Fibroblast of gingiva (primary cell): ENCODE measurements at regions not wholly inside any gene's neighbourhood (a gene's known extent, or its start where the extent isn't known, plus 50 kb on each side); places are given as distances from the start of the nearest gene placed in this dataset.
"Not testable (repeated sequence)": the region's sequence is repeated elsewhere in the genome, so short reads cannot be mapped to it uniquely, and the experiment has no call there.

ENCODE experiments used
- DNase-seq: peaks from one replicate; pipeline ENCODE4 v3.0.0-alpha.2; 2011; ENCODE audit warnings: low read depth

DNA sequence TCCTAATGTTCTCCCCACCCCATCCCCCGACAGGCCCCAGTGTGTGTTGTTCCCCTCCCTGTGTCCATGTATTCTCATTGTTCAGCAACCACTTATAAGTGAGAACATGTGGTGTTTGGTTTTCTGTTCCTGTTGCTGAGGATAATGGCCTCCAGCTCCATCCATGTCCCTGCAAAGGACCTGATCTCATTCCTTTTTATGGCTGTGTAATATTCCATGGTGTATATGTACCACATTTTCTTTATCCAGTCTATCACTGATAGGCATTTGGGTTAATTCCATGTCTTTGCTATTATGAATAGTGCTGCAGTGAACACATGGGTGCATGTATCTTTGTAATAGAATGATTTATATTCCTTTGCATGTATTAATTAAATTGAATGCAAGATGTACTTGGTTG, 104.8 kb upstream of the WIPF3 start:
- not testable (repeated sequence) for DNase-seq

DNA sequence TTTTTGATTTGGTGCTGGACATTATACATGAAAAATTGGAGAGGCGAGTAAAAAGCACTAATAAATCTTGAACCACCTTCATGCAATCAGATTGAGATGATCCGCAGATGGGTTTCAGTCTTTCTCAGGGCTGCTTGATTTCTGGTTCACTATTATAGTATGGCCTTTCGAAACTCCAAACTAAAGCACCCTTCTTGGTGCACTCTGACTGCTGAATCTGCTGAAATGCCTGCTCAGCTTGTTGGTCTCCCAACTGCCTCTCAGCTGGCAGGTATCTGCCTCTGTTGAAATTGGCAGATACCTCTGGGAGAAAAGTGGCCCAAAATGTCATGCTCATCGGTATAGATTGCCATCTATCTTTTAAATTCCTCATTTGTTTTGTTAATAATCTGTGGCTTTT, 102.5 kb upstream of the WIPF3 start:
- DNase-seq, result not testable (repeated sequence)

DNA sequence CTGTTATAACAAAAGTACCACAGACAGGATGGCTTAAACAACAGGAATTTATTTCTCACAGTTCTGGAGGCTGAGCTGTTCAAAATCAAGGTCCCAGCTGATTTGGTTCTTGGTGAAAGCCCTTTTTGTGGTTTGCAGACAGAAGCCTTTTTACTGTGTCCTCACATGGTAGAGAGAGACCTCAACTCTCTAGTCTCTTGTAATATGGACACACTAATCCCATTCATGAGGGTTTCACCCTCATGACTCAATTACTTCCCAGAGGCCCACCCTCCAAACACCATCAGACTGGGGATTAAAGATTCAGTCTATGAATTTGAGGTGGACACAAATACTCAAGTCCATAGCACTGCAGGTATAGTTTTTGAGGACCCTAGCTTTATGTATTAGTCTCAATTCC, 97.3 kb upstream of the WIPF3 start:
- not testable (repeated sequence) for DNase-seq

DNA sequence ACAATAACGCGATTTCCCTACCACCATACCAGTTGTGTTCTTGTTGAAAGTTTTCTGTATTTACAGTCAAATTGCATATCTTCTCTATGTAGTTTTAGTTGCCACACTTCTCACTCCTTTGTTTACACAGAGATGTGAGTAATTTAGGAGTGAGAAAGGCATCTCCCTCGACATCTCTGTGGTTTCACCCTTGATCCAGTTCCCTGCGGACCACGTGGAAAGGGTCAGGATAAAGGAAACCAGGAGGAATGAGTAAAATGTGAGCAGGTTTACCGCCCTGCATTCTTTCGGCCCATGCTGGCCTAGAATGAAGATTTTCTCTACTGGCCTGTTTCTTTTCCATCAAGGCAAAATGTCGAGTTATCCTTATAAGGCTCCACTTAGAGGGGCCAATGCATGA, 83.2 kb upstream of the WIPF3 start:
- peak; percentile 81 for DNase-seq

DNA sequence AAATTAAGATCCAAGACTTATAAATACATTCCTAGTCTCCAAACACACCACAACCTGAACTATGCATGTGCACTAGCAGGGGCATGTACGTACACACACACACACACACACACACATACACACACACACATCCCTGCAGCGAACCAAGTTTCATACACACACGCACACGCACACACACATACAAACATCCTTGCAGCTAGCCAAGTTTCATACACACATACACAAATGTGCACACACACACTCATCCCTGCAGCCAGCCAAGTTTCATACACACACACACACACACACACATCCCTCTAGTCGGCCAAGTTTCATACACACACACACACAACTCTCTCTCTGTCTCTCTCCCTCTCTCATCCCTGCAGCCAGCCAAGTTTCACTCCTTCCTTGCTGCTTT, 82.7 kb upstream of the WIPF3 start:
- DNase-seq, result peak; percentile 38

DNA sequence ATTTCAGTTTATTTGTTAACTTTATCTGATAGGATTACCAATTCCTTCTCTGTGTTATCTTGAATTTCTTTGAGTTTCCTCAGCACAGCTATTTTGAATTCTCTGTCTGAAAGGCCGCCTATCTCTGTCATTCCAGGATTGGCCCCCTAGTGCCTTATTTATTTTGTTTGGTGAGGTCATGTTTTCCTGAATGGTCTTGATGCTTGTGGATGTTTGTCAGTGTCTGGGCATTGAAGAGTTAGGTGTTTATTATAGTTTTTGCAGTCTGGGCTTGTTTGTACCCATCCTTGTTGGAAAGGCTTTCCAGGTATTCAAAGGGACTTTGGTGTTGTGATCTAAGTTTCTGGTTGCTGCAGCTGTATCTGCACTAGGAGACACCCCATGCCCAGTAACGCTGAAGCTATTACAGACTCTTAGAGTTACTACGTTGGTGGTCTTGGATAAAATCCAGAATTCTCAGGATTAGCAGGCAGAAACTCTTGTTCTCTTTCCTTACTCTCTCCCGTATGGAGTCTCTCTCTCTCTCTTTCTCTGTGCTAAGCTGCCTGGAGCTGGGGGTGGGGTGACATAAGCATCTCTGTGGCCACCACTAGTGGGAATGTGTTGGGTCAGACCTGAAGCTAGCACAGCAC, 76.7 kb upstream of the WIPF3 start:
- DNase-seq, result not testable (repeated sequence)

DNA sequence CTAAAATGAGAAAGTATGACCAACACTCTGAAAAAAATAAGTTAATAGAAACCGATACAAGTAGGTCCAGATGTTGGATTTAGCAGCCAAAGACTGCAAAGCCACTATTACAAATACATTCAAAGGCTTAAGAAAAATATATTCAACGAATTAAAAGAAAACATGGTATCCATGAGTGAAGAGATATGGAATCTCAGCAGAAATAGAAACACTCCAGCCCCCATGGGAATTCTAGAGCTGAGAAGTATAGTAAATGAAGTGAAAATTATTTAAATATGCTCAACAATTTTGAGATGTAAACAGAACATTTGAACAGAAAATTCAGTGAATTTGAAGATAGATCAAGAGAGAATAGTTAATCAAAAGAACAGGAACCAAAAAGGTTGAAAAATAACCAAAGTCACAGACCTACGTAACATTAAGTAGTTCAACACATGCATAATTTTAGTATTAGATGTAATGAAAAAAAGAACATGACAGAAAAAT, 72.0 kb upstream of the WIPF3 start:
- no peak for DNase-seq

DNA sequence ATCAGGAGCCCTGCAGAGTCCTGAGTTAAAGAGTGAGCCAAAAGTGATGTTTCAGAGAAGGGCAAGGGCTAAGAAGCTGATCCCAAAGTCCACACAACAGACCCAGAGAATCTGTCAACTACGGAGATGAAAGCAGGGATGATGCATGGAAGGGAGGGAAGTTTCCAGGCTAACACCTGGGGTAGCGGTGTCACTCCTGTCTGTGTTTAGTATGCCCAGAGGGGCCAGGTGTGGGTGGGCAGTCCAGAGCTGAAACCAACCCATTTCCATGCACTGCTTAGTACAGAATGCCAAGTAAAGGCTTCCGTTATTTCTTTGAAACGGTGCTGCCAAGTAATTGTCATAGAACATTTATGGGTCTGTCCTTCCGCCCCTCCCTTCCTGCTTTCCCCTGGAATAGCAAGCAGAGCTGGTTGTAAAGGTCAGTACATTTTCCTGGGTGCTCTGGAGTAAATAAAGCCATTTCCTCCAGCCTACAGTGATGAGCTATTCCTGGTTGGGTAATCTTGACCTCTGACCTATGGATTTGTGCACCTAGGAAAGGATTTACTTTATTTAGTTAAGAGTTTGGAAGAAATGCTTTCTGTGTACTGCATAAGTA, 58.6 kb upstream of the WIPF3 start:
- DNase-seq, result not testable (repeated sequence)

DNA sequence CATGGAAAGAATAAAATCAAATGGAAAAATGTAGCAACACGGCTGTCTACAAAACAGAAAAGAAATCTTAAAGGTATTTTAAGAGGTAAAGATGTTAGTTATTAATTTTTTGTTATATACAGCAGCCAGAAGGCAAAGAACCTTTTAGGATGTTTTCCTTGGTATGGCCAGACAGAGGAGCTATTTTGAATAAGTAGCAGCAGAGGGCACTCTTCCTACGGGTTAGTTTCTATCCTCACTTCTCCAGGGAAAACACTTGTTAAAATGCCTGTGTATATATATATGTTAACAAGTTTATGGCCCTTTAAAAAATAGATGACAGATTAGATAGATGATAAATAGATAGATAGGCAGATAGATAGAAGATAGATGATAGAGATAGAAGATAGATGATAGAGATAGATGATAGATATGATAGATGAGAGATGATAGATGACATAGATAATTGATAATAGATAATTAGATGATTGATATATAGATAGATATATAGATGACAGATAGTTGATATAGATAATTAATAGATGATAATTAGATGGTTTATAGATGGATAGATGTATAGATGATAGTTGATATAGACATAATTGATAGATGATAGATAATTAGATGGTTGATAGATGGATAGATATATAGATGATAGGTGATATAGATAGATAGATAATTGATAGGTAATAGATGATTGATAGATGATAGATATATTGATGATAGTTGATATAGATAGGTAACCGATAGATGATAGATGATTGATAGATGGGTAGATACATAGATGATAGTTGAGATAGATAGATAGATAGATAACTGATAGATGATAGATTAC, 57.8 kb upstream of the WIPF3 start:
- DNase-seq, result peak; percentile 44

DNA sequence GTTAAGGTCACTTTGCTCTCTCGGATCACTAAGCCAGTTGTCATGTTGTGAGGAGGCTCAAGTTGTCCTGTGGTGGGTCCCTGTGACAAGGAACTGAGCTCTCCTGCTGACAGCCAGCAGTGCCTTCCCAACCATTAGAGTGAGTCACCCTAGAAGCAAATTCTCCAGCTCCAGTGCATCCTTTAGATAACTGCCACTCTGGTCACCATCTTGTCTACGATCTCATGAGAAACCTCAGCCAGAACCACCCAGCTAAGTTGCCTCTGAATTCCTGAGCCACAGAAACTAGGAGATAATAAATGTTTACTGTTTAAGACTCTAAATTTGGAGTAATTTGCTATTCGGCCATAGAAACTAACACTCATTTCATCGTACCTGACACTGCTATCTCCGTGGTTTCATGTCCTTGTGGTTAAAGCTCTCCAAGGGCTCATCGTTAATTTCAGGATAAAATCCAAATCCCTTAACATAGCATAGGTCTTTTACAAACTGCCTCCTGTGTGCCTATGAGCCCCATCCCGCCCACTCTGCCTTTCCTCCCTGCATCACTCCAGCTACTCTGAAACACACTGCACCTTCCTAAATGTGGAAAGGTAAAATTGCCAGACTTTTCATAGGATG, 56.5 kb upstream of the WIPF3 start:
- no peak for DNase-seq

DNA sequence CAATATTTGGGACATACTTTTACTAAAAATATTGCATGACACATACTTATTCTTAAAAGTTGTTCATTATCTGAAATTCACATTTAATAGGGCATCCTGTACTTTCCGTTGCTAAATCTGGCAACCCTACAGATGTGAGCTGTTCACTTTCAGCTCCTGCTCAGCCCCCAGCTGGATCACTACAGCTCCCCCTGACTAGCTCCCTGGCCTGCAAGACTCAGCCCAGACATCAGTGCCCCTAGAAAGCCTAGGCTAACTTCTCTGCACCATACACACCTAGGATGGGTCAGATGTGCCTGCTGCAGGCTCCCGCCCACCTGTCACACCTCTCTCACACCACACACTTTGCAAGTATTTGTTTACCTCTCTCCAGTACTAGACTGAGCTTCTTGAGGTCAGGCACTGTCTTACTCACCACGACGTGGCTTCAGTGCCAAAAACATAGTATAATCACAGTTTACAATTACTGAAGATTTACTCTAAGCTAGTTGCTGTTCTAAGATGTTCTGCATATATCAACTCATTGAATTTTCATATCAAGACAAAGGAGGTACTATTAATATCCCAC, 55.9 kb upstream of the WIPF3 start:
- DNase-seq, result not testable (repeated sequence)

DNA sequence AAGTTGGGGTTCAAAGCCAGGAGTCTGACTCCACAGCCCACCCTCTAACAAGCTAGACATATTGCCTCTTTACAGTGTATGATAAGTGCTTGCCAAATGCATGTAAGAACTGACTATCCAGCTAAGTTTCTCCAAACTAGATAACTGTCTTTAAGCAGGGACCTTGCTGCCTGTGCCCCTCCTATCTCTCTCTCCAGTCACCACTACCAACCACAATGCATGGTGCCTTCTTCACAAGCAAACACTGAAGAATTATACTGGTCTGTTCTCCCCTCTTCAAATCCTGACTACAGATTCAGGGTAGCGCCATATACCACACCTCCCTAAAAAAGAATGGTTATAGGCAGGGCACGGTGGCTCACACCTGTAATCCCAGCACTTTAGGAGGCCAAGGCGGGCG, 55.3 kb upstream of the WIPF3 start:
- DNase-seq, result not testable (repeated sequence)

DNA sequence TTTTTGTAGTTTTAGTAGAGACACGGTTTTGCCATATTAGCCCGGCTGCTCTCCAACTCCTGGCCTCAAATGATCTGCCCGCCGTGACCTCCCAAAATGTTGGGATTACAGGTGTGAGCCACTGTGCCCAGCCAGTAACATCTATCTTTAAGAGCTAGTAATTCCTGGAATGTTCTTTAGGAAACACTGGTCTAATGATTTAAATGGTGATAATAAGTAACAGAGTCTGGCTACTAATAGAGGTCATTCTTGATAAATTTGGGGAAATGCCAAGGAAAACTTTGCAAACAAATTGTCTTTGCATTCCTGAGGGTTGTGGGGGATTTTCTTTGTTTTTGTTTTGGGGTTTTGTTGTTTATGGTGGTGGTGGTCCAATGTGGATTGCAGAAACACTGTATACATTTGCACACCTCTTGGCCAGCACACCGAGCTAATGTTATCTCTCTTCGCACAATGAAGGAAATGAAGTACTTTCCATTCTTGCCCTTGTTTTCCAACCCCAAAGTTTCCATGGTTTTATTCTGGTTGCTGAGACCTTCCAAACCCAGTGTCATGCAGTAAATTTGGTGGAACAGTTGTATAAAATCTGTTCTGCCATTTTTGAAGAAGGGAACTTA, 51.3 kb upstream of the WIPF3 start:
- DNase-seq, result no peak
